HG02943 (cell line): ENCODE measurements at regions not wholly inside any gene's neighbourhood (a gene's known extent, or its start where the extent isn't known, plus 50 kb on each side); places are given as distances from the start of the nearest gene placed in this dataset.

ENCODE experiments used
- ATAC-seq: cut with Tn5 transposase; IDR thresholded peaks from one replicate; pipeline ENCODE4 v1.9.1; 2021; ENCODE audit warnings: mild to moderate bottlenecking, low read depth, moderate library complexity; ENCODE audit not compliant: unreplicated experiment

DNA sequence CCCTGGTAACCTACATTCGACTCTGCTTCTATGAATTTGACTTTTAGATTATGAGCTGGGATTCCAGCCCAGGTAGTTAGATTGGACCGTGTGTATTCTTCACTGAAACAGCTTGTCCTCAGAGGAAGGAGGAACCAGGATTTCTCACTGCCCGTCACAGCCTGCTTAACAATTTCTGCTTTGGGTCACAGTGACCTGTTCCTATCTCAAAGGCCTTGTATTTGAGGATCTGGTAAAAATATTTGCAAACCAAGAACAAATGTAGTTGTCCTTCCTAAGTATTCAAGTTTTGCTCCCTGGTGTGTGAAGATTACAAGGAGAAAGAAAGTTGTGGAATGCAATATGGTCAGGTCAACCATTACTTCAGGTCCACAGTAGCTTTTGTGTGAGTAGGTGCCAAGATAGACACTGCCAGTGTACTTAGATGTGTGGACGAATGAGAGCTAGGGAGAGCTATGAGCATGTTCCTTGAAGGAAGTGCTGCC, 55.1 kb downstream of the KIF4B start:
- no peak for ATAC-seq

DNA sequence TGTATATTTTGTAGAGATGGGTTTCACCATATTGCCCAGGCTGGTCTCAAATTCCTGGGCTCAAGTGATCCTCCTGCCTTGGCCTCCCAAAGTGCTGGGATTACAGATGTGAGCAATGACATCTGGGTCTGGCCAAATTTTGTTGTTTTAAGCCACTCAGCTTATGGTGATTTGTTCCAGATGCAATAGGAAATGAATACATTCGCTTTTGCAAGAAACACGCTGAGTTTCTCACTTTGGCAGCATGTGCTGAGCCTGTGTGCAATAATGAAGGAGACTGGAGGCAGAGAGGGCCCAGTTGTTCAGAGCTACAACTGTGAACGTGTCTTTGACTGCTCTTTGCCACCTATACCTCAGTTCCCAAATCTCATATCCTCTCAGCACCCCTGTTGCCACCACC, 56.4 kb downstream of the KIF4B start:
- no peak for ATAC-seq

DNA sequence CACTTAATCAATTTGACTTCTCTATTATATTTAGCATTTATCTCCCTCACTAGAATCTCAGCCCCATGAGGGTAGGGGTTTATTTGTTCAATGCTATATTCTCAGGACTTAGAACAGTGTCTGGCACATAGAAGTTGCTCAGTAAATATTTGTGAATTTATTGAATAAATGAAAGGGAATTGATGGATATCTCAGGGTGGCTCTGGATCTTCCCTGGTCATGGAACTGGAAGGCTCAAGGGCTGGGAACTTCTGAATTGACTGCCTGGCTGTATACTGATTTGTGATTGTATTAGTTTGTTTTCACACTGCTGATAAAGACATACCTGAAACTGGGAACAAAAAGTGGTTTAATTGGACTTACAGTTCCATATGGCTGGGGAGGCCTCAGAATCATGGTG, 57.2 kb downstream of the KIF4B start:
- ATAC-seq: no peak

DNA sequence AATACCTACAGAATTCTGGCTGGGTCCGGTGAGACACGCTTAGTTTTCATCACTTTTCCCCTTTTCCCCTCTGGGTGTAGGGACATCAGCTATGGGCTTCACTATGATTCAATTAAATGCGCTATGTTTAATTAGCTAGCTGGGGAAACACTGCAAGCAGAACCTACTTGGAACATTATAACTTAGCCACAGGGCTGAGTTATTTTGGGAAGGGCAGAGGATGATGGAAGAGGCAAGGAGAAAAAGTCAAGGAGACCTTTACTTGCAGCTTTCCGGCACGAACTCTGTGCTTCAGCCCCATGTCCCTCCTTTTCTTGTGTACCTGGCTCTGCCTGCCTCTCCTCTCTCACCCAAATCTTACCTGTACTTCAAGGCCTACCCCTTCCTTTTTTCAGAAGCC, 62.8 kb downstream of the KIF4B start:
- no peak for ATAC-seq

DNA sequence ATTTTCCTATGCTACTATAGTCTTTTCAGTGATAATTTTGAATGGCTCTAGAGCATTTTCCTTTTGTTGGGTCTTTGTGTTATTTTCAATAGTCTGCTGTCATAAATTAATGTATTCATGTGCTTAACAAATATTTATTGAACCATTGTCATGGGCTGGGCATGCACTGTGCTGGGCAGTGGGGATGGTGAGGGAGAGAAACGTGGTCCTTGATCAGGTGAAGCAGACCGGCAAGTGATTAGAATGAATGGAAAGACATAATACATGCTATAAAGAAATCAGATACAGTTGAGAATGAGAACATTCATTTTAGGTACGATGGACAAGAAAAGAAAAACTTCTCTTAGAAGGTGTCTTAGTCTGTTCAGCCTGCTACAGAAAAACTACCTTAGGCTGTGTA, 66.1 kb downstream of the KIF4B start:
- no peak for ATAC-seq

DNA sequence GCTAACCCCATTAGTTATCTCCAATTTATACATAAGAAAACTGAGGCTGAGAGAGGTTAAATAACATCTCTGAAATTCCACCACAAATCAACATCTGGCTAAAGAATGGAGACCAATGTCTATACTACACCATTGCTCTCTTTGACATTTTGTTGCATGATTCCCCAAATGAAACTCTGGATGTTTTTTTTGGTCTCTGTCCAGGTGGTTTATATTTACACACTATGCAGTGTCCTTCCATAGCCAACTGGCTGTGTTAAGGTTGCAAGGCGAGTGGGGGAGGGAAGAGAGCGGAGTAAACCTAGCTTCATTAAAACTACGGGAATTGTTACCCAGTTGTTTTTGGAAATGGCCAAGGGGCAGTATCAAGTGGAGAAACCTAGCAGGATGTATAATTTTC, 67.2 kb downstream of the KIF4B start:
- no peak for ATAC-seq

DNA sequence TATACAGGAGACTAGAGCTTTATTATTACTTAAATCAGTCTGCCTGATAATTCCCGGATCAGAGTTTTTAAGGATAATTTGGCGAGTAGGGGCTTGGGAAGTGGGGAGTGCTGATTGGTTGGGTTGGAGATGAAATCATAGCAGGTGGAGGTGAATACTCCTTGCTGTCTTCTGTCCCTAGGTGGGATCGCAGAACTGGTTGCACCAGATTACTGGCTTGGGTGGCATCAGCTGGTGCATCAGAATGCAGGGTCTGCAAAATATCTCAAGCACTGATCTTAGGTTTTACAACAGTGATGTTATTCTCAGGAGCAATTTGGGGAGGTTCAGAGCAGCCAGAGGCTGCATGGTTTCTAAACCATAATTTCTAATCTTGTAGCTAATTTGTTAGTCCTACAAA, 68.1 kb downstream of the KIF4B start:
- no peak for ATAC-seq

DNA sequence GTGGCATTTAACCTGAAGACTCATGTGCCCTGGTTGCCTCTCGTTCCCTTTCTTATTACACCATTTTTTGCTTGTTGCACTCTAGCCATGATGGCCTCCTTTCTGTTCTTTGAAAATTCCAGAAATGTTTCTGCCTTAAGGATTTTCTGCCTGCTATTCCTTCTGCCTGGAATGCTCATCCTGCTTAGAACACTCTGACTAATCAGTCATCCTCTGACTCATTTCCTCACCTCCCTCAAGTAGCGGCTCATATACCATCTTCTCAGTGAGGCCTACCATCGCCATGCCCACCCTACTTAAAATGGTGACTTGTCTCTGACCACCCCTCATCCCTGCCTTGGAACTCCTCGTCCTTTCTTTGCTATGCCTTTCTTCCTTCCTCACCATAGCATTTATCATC, 68.8 kb downstream of the KIF4B start:
- ATAC-seq: no peak

DNA sequence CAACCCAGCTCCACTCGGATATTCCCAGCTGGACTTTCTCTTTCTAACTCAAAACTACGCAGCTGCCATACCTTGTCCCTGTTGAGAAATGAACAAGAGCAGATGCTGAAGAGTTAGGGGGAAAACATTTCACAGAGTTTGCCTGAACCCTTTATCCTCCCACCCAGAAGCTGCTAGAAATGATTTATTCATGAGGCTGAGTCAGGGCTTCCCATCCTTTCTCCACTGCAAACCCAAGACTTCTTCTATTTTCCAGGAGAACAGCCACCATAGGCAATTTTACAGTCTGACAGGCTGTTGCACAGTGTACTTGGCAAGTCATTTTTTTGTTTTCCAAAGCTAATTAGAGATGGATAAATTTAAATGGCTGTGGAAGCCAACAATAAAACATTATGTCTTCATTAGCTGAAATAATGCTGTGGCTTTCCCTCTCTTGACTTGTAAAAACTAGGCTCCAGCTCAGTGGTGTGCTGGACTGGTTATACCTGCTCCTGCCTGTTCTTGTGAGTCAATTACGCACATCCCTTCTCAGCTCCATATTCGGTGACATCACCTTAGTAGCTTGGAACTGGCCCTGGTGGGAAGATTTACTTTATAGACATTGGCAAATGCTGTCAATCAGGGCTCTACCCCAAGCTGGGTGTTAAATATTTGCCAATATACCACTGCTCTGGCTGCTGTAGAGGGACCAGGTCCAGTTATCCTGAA, 71.9 kb downstream of the KIF4B start:
- ATAC-seq: no peak

DNA sequence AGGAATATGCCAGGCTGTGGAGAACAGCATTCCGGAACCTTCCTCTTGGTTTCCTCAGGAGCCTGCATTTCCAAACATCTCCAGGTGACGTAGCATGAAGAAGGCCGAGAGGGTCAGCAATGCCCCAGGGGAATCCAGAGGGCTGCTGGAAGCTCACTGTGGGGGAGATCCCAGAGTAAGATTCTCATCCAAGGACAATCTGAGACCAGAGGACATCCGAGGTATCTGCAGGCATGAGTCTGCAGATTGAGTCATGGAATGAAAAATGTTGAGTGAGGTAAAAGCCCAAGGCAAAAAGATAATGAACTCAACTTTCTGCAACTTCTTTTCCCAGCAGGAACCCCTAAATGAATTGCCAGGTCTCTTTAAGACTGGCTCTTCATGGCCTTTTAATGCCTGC, 73.5 kb downstream of the KIF4B start:
- ATAC-seq: no peak

DNA sequence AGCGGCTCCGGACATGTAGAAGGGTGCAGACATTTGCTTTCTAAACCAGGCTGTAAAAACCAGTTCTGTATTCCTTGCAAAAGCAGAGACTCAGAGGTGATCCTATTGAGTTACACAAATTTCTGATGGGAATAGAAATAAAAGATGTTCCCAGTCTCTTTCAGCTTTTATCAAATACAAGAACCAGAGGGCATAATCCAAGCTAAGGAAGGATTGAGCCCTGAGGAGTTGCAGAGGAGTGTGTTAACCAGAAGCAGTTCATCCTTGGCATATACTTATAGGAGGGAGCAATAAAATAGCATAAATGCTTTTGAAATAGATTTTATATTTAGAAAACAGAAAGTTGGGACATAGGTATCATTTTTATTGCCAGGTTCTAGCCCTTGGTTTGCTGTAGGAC, 75.3 kb downstream of the KIF4B start:
- ATAC-seq: no peak

DNA sequence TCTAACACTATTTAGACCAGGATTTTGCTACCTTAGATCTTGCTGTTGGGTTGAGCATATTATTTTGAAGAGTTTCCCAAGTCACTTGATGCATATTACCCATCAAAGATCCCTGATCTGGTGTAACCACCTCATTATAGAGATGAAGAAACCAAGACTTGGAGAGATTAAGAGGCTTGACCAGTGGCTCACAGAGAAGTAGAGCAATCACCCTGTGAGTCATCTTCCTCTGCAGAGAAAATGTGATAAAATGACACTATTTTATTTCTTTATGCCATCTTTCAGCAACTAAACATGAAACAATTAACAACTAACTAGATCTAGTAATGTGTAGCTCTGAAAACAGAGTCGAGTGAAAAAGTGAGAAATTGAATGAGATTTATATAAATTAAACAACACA, 76.1 kb downstream of the KIF4B start:
- no peak for ATAC-seq

DNA sequence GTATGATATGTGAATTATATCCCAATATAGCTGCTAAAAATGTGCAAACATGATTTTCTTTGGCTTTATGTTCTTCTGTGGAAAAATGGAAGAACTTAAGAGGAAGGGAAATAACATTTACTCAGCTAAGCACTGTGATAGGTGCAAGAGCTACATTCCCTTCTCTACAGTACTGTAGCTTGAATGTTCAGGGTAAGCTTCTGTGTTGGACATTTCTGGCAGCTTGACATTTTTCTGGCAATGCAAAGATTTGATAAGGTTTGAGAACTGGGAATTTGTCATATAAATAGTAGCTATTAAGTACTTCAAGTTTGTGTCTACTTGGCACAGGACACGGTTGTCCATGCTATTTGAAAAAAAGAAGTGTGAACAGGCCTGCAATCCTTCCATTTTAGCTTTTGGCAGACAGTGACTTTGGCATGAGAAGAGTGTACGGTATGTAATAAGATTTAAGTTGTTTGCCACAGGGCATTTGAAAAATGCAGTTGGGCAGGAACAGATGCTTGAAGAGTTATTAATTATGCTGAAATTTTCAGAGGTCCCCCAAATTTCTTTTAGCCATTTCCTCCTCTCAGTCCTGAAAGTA, 77.6 kb downstream of the KIF4B start:
- ATAC-seq: no peak

DNA sequence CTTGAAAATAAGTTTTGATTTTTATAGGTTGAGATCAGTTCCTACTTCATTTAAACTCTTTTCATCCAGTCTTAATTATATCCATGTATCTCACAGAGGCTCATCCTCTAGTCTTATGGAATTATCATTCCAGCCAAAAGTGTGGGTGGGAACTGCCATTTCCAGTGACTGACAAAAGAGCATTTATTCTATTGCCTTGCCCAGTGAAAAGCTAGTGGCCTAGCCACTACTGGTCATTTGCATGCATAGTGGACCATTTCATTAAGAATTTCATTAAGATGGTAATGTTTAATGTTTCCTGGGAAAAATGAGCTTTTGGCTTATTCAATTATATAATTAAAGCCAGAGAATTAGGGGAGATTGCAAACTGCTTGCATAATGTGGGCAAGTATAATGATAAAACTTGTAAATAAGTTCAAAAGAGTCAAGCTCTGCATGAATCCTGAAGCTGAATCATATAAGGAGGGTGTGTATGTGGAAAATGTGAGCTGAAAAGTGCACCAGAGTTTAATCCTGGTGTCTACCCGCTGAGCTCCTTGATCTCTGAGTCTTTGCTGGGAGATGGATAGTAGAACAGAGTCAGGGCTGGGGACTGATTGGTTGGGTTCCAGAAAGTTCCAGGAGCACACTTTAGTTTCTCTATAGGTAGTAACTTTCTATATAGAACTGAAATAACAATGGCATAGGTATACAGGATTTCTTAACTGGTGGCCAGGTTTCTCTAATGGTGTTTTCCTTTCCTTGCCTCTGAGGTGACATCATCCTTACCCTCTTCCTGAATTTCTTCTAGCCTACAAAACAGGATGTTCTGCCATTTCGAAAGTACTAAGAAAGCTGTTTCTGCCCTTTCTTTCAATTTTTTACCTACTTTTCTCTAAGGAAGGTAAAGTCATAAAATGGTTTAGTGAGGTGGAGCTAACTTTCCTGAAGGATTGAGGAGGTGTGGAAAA, 78.5 kb downstream of the KIF4B start:
- ATAC-seq: no peak

DNA sequence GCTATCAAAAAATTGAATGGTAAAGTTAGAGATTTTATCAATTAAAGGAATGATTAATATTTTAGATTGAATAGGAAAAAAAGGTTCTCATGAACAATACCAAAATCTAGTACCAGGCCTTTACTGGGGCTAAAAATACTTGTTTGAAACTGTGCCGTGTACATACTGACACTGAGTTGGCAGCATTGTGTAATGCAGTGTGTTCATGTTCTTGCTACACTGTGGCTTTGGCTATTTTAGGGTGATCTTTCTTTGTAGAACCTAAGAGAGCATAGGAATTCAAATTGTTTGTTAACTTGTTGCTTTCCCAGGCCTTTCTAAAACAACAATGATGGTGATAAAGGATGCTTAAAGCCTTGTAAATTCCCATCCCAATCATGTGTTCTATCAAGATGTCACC, 80.9 kb downstream of the KIF4B start:
- ATAC-seq: no peak

DNA sequence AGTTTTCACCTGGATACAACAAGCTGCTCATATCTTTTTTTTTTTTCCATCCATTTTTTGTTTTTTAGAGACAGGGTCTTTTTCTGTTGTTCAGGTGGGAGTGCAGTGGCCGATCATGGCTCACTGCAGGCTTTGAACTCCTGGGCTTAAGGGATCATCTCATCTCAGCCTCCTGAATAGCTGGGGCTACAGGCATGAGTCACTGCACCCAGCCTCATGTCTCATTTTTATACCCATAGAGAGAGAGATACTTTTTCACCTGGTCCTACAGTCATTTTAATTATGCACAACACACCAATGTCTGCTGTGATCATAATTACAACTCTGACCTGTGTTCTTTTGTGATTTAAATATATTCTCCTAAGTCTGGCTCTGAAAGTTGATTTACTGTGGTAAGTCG, 84.4 kb downstream of the KIF4B start:
- no peak for ATAC-seq

DNA sequence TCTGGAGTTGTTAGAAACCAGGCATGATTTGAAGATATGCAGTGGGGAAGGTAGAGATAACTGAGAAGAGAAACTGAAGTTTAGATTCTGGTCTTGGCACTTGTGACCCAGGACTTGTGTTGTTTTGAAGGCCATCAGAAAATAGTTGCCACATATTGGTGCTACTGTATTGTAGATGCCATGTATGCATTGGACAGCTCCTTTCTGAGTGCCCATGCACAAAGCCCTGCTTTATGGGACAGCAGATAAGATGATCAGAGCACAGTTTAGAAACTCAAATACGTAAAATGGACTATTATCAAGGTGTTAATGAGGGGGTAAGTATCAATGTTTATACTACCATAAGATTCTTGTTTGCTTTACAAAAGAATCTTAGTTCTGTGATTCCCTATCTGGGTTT, 84.9 kb downstream of the KIF4B start:
- ATAC-seq: no peak

DNA sequence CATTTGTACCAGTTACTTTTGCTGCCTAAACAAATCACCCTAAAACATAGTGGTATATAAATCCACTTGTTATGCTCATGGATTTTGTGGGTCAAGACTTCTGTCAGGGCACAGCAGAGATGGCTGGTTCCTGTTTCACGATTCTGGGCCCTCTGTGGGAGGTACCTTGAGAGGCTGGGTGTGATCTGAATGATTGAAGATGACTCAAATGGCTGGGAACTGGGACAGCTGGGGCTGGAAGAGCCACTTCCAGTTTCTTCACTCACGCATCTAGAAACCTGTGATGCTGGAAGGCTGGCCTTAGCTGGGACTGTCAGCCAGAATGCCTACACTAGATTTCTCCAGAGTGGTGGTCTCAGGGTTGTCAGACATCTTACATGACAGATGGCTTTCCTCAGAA, 88.1 kb downstream of the KIF4B start:
- ATAC-seq: no peak

DNA sequence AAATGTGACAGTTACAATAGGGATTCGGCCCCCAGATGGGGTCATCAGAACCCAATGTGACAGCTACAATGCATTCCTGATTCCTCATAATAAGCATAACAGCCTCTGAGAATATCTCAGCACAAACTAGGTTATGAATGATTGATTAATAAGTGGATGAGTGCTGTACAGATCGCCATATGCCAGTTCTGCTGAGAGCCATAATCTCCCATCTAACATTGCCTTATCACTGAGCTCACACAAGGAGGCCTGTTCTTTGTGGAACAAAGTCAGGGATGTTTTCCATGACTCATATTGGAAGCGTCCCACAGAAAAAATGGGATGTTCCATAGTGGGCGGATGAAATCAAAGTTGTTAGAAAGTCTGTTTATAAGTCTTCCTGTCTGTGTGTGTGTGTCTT, 89.6 kb downstream of the KIF4B start:
- no peak for ATAC-seq

DNA sequence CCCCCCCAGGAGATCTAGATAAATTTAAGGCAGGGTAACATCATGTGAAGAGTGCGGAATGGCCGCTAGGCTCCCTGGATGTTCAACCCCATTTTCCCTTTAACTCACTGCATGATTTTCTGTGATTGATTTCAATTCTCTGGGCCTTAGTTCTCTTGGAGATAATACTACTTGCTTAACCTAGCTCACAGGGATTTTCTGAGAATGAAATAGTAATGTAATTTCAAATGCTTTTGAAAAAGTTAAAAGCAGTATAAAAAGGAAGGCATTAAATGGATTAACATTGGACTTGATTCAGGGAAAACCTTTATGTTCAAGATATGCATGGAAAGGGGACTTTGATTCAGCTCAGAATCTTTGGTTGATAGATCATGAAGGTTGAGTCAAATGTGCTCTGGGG, 90.9 kb downstream of the KIF4B start:
- no peak for ATAC-seq

DNA sequence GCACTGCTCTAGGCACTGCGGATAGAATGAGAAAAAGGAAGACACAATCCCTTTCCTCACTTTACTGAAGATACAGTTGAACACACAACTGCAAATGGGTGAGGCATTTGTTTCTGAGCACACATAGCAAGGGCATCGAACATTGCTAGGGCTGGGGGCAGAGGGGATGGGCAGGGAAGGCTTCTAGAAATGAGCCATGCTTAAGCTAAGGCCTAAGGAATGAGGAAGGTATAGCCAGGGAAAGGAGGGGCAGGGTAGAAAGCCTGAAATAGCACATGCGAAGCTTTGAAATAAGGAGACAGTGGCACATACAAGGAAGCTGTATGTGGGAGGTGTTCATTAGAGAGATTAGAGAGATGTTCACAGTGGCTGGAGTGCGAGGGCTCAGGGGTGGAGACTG, 92.7 kb downstream of the KIF4B start:
- ATAC-seq: no peak
